HepG2 (cell line): ENCODE measurements at regions not wholly inside any gene's neighbourhood (a gene's known extent, or its start where the extent isn't known, plus 50 kb on each side); places are given as distances from the start of the nearest gene placed in this dataset.

Experiments
- ATAC-seq: fragments of 200-7000 bp; cut with Tn5 transposase; 3 replicates; pipeline ENCODE4 v1.9.1; 2020; ENCODE audit warnings: mild to moderate bottlenecking, moderate library complexity
- BruUV-seq: library from RNA; stranded (reverse); fragments of 400-500 nt; replicated peaks from 2 replicates; lab custom pipeline; 2021; lab: Mats Ljungman, UMichigan
- CTCF ChIA-PET: fragments of 300-600 bp; formaldehyde crosslinking; extraction: SDS; loops from one replicate; lab custom pipeline; 2021; ENCODE audit warnings: low total read pairs, inconsistent platforms, low intra/inter-chr PET ratio; lab: Yijun Ruan, JAX
- POLR2A ChIA-PET: fragments of 350-600 bp; sonication (Branson Sonifier 250); formaldehyde crosslinking; loops from one replicate; lab custom pipeline; 2020; ENCODE audit warnings: antibody characterized with exemption, inconsistent platforms; lab: Yijun Ruan, JAX
- DNase-seq: peaks from one replicate; pipeline ENCODE4 v3.0.0-alpha.2; 2015; ENCODE audit warnings: low spot score
- FAIRE-seq: peaks from 3 replicates; lab custom pipeline; 2011; peaks lifted over from hg19 to GRCh38; lab: Jason Lieb, UNC
- H2AFZ ChIP-seq: one replicate; pipeline ENCODE4 v1.6.1; 2011; ENCODE audit warnings: low read length, inconsistent platforms
- H3K27ac ChIP-seq: fragments of 300-600 bp; 3 replicates; pipeline ENCODE4 v1.8.0; 2011; ENCODE audit warnings: mixed run types, mild to moderate bottlenecking, mixed read lengths, low read length, inconsistent platforms; ENCODE audit not compliant: insufficient read depth; ENCODE audit errors: extremely low read length
- H3K27me3 ChIP-seq, 2 experiments: fragments of 200-600 bp in 1 of 2; 2 replicates in 1 of 2; 3 replicates in 1 of 2; pipeline versions ENCODE4 v1.6.0 to v1.8.0; 2011; ENCODE audit warnings: low read length in 2 of 2, mild to moderate bottlenecking in 2 of 2, moderate library complexity in 2 of 2, inconsistent platforms in 1 of 2; ENCODE audit not compliant: insufficient read depth in 2 of 2, control insufficient read depth in 1 of 2
- H3K36me3 ChIP-seq, 2 experiments: fragments of 200-600 bp in 1 of 2; replicated peaks in 1 of 2; 2 replicates in 1 of 2; 3 replicates in 1 of 2; pipeline versions ENCODE4 v1.5.1 to v1.8.0; 2011; ENCODE audit warnings: low read length in 2 of 2, inconsistent platforms in 1 of 2; ENCODE audit not compliant: insufficient read depth in 2 of 2, control insufficient read depth in 1 of 2
- H3K4me1 ChIP-seq: 2 replicates; pipeline ENCODE4 v1.5.1; 2012; ENCODE audit warnings: low read length, inconsistent platforms; ENCODE audit not compliant: insufficient read depth
- H3K4me2 ChIP-seq: 2 replicates; pipeline ENCODE4 v1.6.0; 2011; ENCODE audit warnings: low read depth, low read length, inconsistent platforms
- H3K4me3 ChIP-seq, 3 experiments: fragments of 200-600 bp in 1 of 3; sonication (generic), shearing (Covaris generic) in 1 of 3; replicated peaks in 1 of 3; 2 replicates each; pipeline ENCODE4 v1.5.1; 2011 to 2016; ENCODE audit warnings: low read length in 3 of 3, inconsistent platforms in 2 of 3, low read depth in 2 of 3, mild to moderate bottlenecking in 2 of 3, control low read depth in 1 of 3, mixed read lengths in 1 of 3; ENCODE audit not compliant: insufficient read depth in 1 of 3
- H3K79me2 ChIP-seq: one replicate; pipeline ENCODE4 v1.6.1; 2011; ENCODE audit warnings: low read length, inconsistent platforms; ENCODE audit not compliant: insufficient read depth
- H3K9ac ChIP-seq: 2 replicates; pipeline ENCODE4 v1.6.0; 2011; ENCODE audit warnings: mild to moderate bottlenecking, low read depth, low read length, inconsistent platforms; ENCODE audit not compliant: insufficient read depth
- H3K9me3 ChIP-seq: 2 replicates; pipeline ENCODE4 v1.5.1; 2012; ENCODE audit warnings: mild to moderate bottlenecking, low read length
- H4K20me1 ChIP-seq: 2 replicates; pipeline ENCODE4 v1.6.0; 2011; ENCODE audit warnings: inconsistent platforms, mild to moderate bottlenecking, low read length, moderate library complexity; ENCODE audit not compliant: insufficient read depth
- CEBPB ChIP-seq: IDR thresholded peaks from 2 replicates; pipeline ENCODE4 v1.6.1; 2011; ENCODE audit warnings: low read depth, low read length, improper control_type of control experiment, borderline replicate concordance
- CENPX ChIP-seq: sonication (generic); formaldehyde crosslinking; IDR thresholded peaks from 2 replicates; pipeline ENCODE4 v1.9.0; 2021; ENCODE audit warnings: mild to moderate bottlenecking, missing genetic modification reagents, moderate library complexity
- STAG1 ChIP-seq: sonication (generic); formaldehyde crosslinking; IDR thresholded peaks from 2 replicates; pipeline ENCODE4 v1.4.0; 2020; ENCODE audit warnings: missing genetic modification reagents
- WIZ ChIP-seq: sonication (generic); formaldehyde crosslinking; IDR thresholded peaks from 2 replicates; pipeline ENCODE4 v1.5.1; 2020; ENCODE audit warnings: mild to moderate bottlenecking, missing genetic modification reagents
- ZNF160 ChIP-seq: sonication (generic); formaldehyde crosslinking; IDR thresholded peaks from 2 replicates; pipeline ENCODE4 v1.8.0; 2022; ENCODE audit warnings: mild to moderate bottlenecking, inconsistent platforms, missing genetic modification reagents
- ZNF660 ChIP-seq: sonication (generic); formaldehyde crosslinking; IDR thresholded peaks from 2 replicates; pipeline ENCODE4 v1.5.1; 2020; ENCODE audit warnings: mild to moderate bottlenecking, low read depth, missing genetic modification reagents, borderline replicate concordance
- ZNF792 ChIP-seq: IDR thresholded peaks from 2 replicates; pipeline ENCODE4 v1.6.1; 2016
- ZSCAN22 ChIP-seq: sonication (generic); formaldehyde crosslinking; IDR thresholded peaks from 2 replicates; pipeline ENCODE4 v1.4.0; 2020; ENCODE audit warnings: mild to moderate bottlenecking, missing genetic modification reagents
- ZSCAN29 ChIP-seq: sonication (generic); formaldehyde crosslinking; conservative IDR thresholded peaks from 2 replicates; pipeline ENCODE4 v1.4.0; 2020; ENCODE audit warnings: mild to moderate bottlenecking, missing genetic modification reagents
- ZSCAN30 ChIP-seq: sonication (generic); formaldehyde crosslinking; IDR thresholded peaks from 2 replicates; pipeline ENCODE4 v1.5.0; 2020; ENCODE audit warnings: mild to moderate bottlenecking, missing genetic modification reagents
- WGBS: methylation state at CpG from one replicate; pipeline ENCODE4 v1.1.6; 2017; ENCODE audit warnings: low lambda C conversion rate; 5-methylcytosine and 5-hydroxymethylcytosine counted together
- in situ Hi-C: cut with HindIII; loops from 2 replicates; pipeline ENCODE4 v1.10.0; 2017; ENCODE audit warnings: low pct_unique_long_range_greater_than_20kb; ENCODE audit not compliant: extremely low pct_ligation_motif_present
- intact Hi-C: fragments of 100-400 bp; cut with micrococcal nuclease; formaldehyde crosslinking; loops from one replicate; pipeline ENCODE4 v1.10.0; 2022; ENCODE audit not compliant: unreplicated experiment
- TF ChIP-seq, protein P1 (sequence below): sonication (generic); formaldehyde crosslinking; IDR thresholded peaks from 2 replicates; pipeline ENCODE4 v1.5.0; 2020; ENCODE audit warnings: missing genetic modification reagents
- TF ChIP-seq, protein P2 (sequence below): IDR thresholded peaks from 2 replicates; pipeline ENCODE4 v1.6.1; 2012; ENCODE audit warnings: low read depth, low read length, improper control_type of control experiment
- TF ChIP-seq, protein P3 (sequence below): IDR thresholded peaks from 2 replicates; pipeline ENCODE4 v1.6.1; 2016; ENCODE audit warnings: low read depth

DNA sequence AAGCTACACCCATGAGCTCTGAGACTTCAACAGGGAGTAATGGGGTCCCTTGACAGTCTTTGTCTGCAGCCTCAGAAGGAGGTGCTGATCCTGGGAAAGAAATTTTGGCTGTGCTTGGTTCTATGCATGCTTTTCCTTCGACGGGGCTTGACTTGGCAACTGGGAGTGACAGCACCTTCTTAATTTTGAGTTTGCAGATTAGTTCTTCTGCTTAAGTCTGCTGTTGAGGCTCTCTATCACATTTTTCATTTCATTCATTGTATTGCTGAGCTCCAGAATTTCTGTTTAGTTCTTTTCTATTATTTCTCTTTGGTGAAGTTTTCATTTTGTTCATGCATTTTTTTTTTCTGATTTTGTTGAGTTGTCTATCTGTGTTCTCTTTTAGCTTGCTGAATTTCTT lies 125.6 kb downstream of the SNX19 start:
- no peaks in the 10 kb centered on the region for H3K36me3 ChIP-seq
- no peak overlapping the region for H2AFZ ChIP-seq
- DNase-seq (no peak), ATAC-seq (no peak), FAIRE-seq (no peak)
- H3K27ac ChIP-seq, result no peak overlapping the region
- intact Hi-C loops (no loop called here), in situ Hi-C loops (no loop called here)
- BruUV-seq, result no TSS peak
- no peaks in the 10 kb centered on the region for H3K27me3 ChIP-seq
- H3K4me1 ChIP-seq, result no peaks in the 10 kb centered on the region
- TF ChIP-seq ZSCAN30, result no peak
- peak; percentile 85; the same call in 1 of the 2 replicates for TF ChIP-seq ZNF160 (CRISPR knock-in tag)
- no peak for TF ChIP-seq STAG1 (CRISPR knock-in tag)
- TF ChIP-seq, protein P1, sequence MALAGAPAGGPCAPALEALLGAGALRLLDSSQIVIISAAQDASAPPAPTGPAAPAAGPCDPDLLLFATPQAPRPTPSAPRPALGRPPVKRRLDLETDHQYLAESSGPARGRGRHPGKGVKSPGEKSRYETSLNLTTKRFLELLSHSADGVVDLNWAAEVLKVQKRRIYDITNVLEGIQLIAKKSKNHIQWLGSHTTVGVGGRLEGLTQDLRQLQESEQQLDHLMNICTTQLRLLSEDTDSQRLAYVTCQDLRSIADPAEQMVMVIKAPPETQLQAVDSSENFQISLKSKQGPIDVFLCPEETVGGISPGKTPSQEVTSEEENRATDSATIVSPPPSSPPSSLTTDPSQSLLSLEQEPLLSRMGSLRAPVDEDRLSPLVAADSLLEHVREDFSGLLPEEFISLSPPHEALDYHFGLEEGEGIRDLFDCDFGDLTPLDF (CRISPR knock-in tag), result no peak
- TF ChIP-seq ZSCAN22 (CRISPR knock-in tag), result no peak
- no peak for TF ChIP-seq CEBPB
- H3K79me2 ChIP-seq, result no peaks in the 10 kb centered on the region
- WGBS, result 26% methylated on average over 2 of the region's 2 CpGs
- H3K9ac ChIP-seq, result no peak overlapping the region
- H4K20me1 ChIP-seq, result no peaks in the 10 kb centered on the region
- POLR2A ChIA-PET, result no interaction called here
- CTCF ChIA-PET, result no interaction called here
- no peaks in the 10 kb centered on the region for H3K9me3 ChIP-seq
- no peak overlapping the region for H3K4me3 ChIP-seq
- H3K4me2 ChIP-seq, result no peak overlapping the region

DNA sequence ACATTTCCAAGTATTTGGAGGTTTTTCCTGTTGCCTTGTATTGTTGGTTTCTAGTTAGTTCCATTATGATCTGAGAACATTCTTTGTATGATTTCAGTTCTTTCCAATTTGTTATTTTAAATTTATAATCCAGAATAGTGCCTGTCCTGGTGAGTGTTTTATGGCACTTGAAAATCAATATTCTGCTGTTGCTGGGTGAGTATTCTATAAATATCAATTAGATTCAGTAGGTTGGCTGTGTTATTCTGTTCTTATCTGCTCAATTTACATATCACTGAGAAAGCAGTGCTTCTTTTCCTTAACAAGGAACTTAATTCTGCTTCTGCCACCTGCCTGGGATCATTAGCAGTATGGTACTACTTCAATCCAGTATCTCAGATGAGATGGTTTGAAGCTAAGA lies 123.5 kb downstream of the SNX19 start:
- intact Hi-C loops, result no loop called here
- BruUV-seq, result no TSS peak
- TF ChIP-seq ZNF660 (CRISPR knock-in tag), result no peak
- no peak for TF ChIP-seq ZNF792
- TF ChIP-seq, protein P2, sequence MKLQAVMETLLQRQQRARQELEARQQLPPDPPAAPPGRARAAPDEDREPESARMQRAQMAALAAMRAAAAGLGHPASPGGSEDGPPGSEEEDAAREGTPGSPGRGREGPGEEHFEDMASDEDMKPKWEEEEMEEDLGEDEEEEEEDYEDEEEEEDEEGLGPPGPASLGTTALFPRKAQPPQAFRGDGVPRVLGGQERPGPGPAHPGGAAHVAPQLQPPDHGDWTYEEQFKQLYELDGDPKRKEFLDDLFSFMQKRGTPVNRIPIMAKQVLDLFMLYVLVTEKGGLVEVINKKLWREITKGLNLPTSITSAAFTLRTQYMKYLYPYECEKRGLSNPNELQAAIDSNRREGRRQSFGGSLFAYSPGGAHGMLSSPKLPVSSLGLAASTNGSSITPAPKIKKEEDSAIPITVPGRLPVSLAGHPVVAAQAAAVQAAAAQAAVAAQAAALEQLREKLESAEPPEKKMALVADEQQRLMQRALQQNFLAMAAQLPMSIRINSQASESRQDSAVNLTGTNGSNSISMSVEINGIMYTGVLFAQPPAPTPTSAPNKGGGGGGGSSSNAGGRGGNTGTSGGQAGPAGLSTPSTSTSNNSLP, result no peak
- no peak for TF ChIP-seq CENPX (CRISPR knock-in tag)
- no peak for TF ChIP-seq WIZ
- TF ChIP-seq, protein P3, sequence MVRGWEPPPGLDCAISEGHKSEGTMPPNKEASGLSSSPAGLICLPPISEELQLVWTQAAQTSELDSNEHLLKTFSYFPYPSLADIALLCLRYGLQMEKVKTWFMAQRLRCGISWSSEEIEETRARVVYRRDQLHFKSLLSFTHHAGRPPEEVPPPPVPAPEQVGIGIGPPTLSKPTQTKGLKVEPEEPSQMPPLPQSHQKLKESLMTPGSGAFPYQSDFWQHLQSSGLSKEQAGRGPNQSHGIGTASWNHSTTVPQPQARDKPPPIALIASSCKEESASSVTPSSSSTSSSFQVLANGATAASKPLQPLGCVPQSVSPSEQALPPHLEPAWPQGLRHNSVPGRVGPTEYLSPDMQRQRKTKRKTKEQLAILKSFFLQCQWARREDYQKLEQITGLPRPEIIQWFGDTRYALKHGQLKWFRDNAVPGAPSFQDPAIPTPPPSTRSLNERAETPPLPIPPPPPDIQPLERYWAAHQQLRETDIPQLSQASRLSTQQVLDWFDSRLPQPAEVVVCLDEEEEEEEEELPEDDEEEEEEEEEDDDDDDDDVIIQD (CRISPR knock-in tag), result no peak
- TF ChIP-seq ZSCAN29, result no peak

More for the DNA sequence above, 123.5 kb downstream of the SNX19 start:
- Histone ChIP-seq H3K36me3 (no peaks in the 10 kb centered on the region), H3K4me3 (no peak overlapping the region), H2AFZ (no peak overlapping the region), H3K79me2 (no peaks in the 10 kb centered on the region), H3K4me2 (no peak overlapping the region), H4K20me1 (no peaks in the 10 kb centered on the region), H3K27ac (no peak overlapping the region), H3K4me1 (no peaks in the 10 kb centered on the region), H3K9me3 (no peaks in the 10 kb centered on the region), H3K9ac (no peak overlapping the region), H3K27me3 (no peaks in the 10 kb centered on the region)
- no peak for ATAC-seq
- ChIA-PET CTCF (no interaction called here), POLR2A (no interaction called here)
- no peak for FAIRE-seq
- no peak for DNase-seq
- in situ Hi-C loops, result no loop called here
